Right lung (tissue), 2 donors: ENCODE measurements at regions not wholly inside any gene's neighbourhood (a gene's known extent, or its start where the extent isn't known, plus 50 kb on each side); places are given as distances from the start of the nearest gene placed in this dataset.
A peak's percentile ranks its signal among the peaks of the same experiment; 100 is the strongest.
"Not testable (repeated sequence)": the region's sequence is repeated elsewhere in the genome, so short reads cannot be mapped to it uniquely, and the experiment has no call there.

Source experiments
- DNase-seq, 2 donors: peaks; one replicate each; pipeline ENCODE4 v3.0.0-alpha.2; 2013

- no peak for DNase-seq
These were observed 200.2 kb upstream of the SLC38A2 start for GRCh38 chr12:46572644-46573346.

- no peak for DNase-seq
These were observed 199.0 kb upstream of the SLC38A2 start for GRCh38 chr12:46571608-46572007.

DNA sequence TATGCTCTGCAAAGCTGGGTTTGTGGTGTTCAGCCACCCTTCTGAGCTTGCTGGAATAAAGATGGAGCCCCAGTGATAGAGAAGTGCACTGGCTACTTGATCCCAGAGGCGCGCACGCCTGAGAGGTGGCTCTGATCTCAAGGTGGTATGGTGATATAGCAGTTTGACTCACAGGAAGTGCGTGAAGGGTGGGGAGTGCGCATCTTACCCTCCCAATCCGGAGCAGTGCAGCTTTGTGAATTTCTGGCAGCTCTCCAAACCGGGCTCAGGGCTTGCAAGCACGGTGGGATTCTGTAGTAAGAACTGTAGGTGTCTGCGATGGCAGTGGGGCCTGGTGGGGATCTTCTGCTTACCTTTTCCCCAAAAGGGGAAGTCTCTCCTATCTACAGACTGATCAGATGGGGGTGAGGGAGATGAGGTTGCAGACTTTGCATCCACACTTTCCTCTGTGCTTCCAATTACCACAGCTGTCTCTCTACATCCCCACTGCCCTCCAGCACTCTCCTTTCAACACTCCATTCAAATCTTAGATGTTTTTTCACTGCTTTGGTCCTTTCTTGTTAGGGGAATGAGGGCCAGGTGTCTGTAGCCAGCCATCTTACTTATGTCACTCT, 197.4 kb upstream of the SLC38A2 start:
- DNase-seq, result no peak

GRCh38 chr12:46567667-46568066, 195.1 kb upstream of the SLC38A2 start:
- no peak for DNase-seq

GRCh38 chr12:46562625-46563225, 190.2 kb upstream of the SLC38A2 start:
- DNase-seq, result no peak

DNA sequence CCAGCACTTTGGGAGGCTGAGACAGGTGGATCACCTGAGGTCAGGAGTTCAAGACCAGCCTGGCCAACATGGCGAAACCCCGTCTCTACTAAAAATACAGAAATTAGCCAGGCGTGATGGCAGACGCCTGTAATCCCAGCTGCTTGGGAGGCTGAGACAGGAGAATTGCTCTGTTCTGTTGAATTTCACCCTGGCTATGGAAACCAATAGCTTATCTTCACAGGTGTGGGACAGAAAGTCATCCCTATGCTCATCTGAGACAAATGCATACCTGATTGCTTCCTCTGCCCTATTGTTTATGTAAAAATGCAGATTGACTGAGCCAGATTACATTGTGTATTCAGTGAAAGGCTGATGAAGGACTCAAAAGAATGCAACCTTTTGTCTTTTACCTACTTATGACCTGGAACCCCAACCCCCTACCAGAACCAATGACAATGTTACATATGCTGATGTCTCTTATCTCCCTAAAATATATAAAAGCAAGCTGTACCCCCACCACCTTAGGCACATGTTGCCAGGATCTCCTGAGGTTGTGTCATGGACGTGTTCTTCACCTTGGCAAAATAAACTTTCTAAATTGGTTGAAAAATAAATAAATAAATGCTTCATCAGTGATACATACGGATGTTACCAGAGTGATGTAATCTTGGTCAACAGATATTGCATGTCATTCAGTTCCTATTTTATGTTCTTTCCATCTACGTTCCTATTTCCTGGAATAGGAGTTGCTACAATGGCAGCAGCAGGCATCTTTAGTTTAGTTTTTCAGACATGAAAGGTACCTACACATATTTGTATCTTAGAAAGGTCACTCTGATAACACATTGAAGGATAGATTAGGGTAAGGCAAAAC, 189.4 kb upstream of the SLC38A2 start:
- not testable (repeated sequence) for DNase-seq

DNA sequence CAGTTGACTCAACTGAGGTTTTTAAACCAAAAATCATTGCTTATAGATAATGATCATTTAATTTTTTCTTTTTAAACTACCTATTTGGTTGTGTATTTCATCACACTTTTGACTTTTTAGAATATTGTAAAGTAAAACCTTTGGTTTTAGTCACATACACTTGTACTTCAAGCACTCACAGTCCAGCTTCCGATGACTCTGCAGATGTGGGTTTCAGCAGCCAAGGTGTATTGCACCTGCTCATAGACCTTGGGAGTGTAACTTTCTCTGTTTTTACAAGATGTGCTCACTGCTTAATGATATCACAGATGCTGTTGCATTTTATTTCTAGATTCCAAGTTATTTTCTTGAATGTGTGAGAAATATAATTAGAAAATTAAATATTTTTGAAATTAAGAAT, 188.3 kb upstream of the SLC38A2 start:
- DNase-seq, result no peak

DNA sequence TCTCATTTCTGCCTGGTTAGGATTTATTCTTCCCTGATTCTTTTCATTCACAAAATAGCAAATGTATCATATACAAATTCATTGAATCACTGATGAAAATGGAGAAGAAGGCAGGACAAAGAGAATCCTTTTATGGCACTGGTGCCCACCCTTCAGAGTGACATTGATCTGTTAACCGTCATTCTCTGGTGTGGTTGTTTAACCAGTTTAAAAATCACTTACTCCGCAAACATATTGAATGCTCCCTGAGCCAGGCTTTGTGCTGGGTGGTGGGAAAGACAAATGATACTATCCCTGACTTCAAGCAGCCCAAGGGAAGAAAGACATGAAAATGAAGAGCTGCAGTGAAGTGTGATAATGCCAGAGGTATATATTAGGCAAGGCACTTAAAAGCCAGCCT, 187.5 kb upstream of the SLC38A2 start:
- DNase-seq, result no peak

GRCh38 chr12:46559311-46559710, 186.7 kb upstream of the SLC38A2 start:
- DNase-seq, result no peak

- DNase-seq, result no peak
These were observed 186.1 kb upstream of the SLC38A2 start for GRCh38 chr12:46558677-46559076.

DNA sequence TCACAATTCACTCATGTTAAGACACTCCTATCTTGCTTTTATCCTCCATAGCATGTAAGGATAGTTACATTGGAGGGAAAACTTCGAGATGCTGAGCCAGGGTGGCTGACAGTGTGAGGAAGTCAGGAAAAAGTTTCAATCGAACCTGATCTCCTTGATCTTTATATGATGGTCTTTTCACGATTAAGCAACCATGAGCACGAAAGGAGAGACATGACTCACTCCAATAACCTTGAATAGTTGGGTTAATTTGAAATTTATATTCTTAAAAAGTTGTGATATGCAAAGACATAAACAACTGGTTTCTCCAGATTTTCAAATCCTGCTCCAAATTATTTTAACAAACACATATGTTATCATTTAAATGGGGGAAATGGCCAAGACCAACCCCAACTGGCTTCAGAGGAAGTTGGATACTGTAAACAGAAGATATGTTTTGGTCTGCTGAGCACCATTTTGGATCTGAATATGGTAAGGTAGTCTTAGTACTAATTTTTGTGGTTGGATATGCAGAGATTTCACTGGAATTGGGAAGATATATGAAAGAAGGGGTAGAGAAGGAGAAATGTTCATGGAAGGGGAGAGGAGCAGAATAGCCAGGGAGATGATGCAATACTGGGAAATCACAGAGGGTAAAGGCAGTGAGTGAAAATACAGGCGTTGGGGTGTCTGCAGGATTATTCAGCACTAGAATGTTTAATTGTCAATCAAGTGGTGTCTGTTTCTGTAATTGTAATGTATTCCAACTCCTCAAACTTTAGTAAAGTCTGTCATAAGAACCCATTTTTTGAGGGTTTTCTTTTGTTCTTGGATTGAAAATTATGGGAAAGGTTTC, 185.2 kb upstream of the SLC38A2 start:
- no peak for DNase-seq

DNA sequence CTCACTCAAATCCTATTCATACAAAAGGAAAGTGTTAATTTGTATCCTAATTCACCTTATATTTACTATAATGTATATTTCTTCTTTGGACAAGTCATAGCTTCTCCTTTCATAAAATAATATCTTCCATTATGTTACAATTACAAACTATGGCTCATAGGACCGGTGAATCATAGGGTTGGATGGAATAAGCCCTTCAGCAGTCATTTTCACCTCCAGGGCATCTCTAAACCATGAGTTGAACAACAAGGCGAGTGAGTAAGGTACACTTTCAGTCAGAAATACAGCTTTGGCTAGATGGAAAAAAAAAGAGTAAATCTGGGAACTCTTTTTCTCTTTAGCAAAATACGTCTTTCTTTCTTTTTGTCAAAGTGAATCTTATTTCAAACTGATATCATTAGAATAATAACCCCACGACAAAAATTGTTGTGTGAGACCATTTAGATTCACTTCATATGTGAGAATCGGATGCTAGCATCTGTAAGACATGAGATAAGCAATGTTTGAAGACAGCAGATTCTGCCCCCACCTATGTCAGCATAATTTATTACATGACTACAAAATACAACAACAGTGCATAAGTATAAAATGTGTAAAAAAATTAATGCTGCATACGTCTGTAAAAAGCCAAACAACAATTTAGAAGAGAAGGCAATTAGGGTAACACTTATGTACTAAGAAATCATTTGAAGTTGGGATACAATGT, 184.4 kb upstream of the SLC38A2 start:
- DNase-seq, result no peak

GRCh38 chr12:46556105-46556559, 183.6 kb upstream of the SLC38A2 start:
- peak; percentile 25 to 30 for DNase-seq

- peak; percentile 32 to 38 for DNase-seq
These were observed 182.9 kb upstream of the SLC38A2 start for GRCh38 chr12:46555406-46555852.

DNA sequence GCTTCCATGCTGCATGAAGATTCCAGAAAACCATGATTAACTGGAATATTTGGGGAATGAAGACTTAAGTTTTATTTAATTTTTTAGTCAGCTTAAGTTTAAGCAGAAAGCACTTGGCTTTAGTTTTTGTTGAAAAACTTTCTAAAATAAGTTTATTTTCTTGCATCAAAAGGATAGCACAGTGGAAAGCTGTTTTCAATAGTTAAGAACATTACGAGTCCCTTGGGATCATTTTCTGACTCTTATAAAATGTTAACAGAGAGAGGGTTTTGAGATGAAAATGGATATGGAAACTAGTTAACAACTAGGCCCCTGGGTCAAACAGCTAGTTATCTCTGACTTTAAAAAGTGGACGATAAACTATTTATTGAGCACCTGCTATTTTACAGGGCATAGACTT, 181.9 kb upstream of the SLC38A2 start:
- DNase-seq, result no peak

DNA sequence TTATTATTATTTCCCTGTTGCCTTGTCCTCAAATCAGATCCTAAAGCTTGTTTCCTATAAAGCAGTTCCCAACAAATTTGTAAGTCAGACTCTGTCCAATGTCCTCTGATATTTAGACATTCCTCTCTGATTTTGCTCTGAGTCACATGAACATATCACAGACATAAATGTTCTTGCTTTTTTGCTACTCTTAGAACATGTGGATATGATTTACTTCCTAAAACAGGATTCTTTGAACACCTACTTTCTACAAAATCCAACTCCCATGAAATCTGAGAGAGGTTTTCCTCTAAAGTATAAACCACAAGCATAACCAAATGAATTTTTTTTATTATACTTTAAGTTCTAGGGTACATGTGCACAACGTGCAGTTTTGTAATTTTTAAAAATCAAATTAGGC, 181.3 kb upstream of the SLC38A2 start:
- DNase-seq, result no peak

DNA sequence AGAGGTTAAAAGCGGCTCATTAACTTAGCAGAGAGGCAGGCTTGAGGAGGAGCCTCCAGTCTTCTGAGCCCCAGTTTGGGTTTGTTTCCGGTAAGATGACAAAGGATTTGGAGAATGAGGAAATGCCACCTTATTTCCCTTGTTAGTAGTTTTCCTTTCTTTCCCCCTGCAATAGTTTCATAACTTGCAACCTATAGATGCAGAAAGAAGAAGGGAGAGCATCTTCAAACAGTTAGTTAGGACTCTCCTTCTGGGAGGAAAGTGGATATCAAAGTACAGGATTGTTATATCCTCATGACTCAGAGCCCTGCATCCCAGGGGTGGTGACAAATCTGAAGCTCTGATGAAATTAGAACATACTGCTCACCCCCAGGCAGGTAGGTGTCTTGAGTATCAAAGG, 180.7 kb upstream of the SLC38A2 start:
- DNase-seq, result no peak

DNA sequence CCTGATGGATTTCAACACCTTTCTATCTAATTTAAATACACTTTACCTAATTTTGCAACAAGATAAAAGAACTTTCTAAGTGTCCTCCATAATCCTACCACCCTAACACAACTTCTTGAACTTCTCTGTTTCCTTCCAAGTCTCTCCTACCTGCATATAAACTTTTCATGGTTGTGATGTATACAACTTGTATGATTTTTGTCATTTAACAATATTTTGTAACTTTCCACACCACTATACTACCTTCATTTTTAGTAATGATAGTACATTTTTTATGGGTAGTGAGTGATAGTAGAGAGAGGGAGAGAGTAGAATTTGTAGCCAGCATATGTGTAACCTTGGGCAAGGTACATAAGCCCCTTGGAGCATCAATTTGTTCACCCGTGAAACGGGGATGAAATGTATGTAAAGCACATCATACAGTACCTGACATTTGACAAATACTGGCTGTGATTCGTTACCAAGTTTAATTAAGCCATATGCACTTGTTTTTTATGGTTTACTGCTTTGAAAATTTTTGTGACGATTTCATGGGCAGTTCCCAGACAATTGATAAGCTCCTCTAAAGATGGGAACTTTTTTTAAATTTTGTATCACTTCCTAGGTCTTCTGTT, 177.8 kb upstream of the SLC38A2 start:
- no peak for DNase-seq

GRCh38 chr12:46549527-46550265, 177.1 kb upstream of the SLC38A2 start:
- DNase-seq, result no peak
